ENCODE measurements at regions not wholly inside any gene's neighbourhood (a gene's known extent, or its start where the extent isn't known, plus 50 kb on each side); places are given as distances from the start of the nearest gene placed in this dataset.
"Not testable (repeated sequence)": the region's sequence is repeated elsewhere in the genome, so short reads cannot be mapped to it uniquely, and the experiment has no call there.

DNA sequence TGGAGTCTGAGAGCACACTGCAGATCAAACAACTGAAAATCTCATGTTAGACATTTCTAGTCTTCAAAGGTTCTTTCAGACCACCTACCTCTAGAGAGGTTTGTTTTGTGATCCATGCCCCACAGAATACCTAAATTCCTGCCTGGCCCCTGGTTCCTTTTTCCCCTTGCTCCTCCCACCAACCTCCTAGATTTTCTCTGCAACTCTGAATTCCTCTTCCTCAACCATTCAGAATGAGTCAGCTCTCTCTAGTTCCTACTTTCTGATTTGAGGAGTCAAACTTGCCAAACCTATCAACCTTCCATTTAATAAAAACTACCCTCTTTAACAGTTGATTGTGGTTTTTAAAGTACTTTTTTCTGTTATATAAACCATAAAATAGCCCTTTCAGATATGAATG lies 83.2 kb upstream of the ZNF462 start:
- no peak overlapping the region for H3K4me3 Mint-ChIP-seq
- ATAC-seq: no peak
- no peaks in the 10 kb centered on the region for H3K4me1 Mint-ChIP-seq
- no peak overlapping the region for H3K27ac Mint-ChIP-seq
- H3K27me3 Mint-ChIP-seq: no peaks in the 10 kb centered on the region
- DNase-seq: no peak
- peaks cover 0 to 13% of the 10 kb centered on the region in 2 donors for H3K9me3 Mint-ChIP-seq

DNA sequence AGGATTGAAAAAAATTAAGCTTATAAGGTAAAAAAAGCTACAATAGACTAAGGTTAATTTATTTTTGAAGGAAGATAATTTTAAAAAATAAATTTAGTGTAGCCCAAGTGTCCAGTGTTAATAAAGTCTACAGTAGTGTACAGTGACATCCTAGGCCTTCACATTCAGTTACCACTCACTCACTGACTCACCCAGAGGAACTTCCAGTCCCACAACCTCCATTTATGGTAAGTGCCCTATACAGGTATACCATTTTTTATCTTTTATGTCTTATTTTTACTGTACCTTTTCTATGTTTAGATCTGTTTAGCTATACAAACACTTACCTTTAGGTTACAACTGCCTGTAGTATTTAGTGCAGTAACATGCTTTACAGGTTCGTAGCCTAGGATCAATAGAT lies 79.8 kb upstream of the ZNF462 start:
- no peak overlapping the region for H3K4me3 Mint-ChIP-seq
- DNase-seq (no peak), ATAC-seq (no peak)
- no peaks in the 10 kb centered on the region for H3K4me1 Mint-ChIP-seq
- H3K27me3 Mint-ChIP-seq: no peaks in the 10 kb centered on the region
- peaks cover 0 to 10% of the 10 kb centered on the region in 2 donors for H3K9me3 Mint-ChIP-seq
- no peak overlapping the region for H3K27ac Mint-ChIP-seq

DNA sequence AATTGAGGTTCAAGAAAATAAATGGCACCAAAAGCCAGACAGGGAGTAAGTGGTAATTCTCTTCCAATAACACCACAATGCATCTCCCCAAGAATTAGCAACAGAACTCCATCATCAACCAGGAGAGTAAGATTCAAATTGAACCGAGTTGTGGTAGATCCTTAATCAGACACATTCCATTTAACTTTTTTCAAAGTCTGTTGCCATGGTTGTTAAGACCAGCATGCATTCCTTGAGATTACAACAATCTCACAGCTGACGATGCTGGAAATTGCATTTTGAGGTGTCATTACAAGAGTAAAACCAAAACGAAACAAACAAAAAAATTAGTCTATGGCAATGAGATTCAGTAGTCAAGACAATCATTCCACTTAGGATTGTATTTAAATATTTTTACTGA lies 78.9 kb upstream of the ZNF462 start:
- Mint-ChIP-seq H3K4me1 (no peaks in the 10 kb centered on the region), H3K4me3 (no peak overlapping the region), H3K27ac (peak overlapping the region in 1 of 2 donors; percentile 20), H3K9me3 (peaks cover 0 to 10% of the 10 kb centered on the region in 2 donors), H3K27me3 (no peaks in the 10 kb centered on the region)
- no peak for DNase-seq
- no peak for ATAC-seq

DNA sequence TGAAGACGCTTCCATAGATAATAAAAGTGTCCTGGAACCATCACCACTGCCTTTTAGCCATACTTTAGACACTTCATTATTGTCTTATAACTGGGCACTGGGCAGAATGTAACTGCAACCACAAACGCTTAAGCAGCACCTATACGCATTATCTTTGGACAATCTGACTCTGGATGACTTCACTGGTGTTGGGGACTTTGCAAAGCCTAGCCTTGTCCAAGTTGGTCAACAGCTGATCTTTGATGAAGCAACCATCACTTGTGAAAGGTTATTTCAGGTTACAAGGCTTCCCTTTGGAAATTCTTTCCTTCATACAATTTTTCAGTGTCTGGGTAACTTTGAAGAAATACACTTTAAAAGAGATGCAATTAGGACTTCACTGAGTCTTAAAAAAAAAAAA lies 77.8 kb upstream of the ZNF462 start:
- ATAC-seq: no peak
- Mint-ChIP-seq H3K4me1 (no peaks in the 10 kb centered on the region), H3K9me3 (peaks cover 0 to 4% of the 10 kb centered on the region in 2 donors), H3K27ac (no peak overlapping the region), H3K4me3 (no peak overlapping the region), H3K27me3 (no peaks in the 10 kb centered on the region)
- DNase-seq: no peak

DNA sequence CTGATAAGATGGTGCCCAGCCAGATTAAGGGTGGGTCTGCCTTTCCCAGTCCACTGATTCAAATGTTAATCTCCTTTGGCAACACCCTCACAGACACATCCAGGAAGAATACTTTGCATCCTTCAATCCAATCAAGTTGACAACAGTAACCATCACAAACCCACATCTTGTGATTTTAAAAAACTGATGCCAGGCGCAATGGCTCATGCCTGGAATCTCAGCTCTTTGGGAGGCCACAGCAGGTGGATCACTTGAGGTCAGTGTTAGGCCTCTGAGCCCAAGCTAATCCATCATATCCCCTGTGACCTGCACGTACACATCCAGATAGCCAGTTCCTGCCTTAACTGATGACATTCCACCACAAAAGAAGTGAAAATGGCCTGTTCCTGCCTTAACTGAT lies 74.9 kb upstream of the ZNF462 start:
- not testable (repeated sequence) for H3K4me3 Mint-ChIP-seq, ATAC-seq, H3K27ac Mint-ChIP-seq, DNase-seq, H3K9me3 Mint-ChIP-seq, H3K27me3 Mint-ChIP-seq, H3K4me1 Mint-ChIP-seq

DNA sequence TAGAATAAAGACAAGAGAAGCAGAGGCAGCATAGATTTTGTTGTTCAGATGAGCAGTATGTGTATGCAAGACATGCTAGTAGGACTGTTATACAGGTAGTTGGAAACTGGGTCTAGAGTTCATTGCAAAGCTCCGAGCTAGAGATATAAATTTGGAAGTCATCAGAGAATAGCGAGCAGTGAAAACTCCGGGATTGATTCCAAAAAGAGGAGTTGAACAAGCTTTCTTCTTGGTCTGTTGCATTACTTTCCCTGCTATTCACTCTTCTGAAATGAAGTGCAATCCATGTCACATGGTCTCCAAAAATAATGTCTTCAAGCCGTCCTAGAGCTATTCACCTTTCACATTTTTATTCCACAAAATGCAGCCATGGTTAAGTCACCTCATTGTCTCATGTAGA lies 67.9 kb upstream of the ZNF462 start:
- no peak for DNase-seq
- H3K4me1 Mint-ChIP-seq: no peaks in the 10 kb centered on the region
- no peak overlapping the region for H3K4me3 Mint-ChIP-seq
- no peak overlapping the region for H3K27ac Mint-ChIP-seq
- H3K27me3 Mint-ChIP-seq: no peaks in the 10 kb centered on the region
- H3K9me3 Mint-ChIP-seq: no peaks in the 10 kb centered on the region
- ATAC-seq: no peak

DNA sequence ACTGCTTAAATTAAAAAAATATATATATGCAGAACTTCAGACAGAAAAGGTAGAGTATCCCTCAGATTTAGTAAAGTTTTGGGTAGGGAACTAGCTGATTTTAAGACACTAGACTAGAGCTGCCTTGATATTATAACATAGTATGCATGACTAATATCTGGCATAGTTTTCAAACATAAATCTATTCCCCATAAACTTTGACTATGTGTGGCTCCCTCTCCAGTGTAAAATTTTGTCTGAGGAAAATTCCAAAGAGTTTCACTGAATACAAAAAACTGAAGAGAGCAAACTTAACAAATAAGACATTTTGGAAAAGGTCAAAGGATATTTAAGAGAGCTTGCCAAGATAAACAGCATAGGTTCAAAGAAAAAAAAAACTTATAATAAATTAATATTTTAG lies 66.2 kb upstream of the ZNF462 start:
- Mint-ChIP-seq H3K4me1 (no peaks in the 10 kb centered on the region), H3K27ac (no peak overlapping the region), H3K27me3 (no peaks in the 10 kb centered on the region), H3K4me3 (no peak overlapping the region), H3K9me3 (peaks cover 0 to 2% of the 10 kb centered on the region in 2 donors)
- no peak for ATAC-seq
- DNase-seq: no peak

DNA sequence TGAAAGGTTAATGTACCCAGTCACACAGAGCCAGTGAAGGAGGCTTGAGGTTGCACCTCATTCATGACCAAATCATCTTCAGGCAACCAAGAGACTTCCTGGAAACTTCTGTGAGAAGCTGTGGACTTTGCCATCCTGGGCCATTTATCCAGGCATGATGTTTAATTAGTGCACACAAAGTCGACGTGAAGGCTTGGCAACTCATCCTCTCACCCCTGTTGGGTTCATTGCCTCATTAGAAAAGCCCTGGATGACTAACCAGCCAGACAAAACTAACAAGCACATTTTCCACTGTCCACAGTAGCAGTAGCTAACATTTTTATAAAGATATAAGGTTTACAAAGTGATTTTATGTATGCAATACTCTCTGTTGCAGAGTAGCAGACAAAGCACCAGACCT lies 65.7 kb upstream of the ZNF462 start:
- peaks cover 0 to 6% of the 10 kb centered on the region in 2 donors for H3K9me3 Mint-ChIP-seq
- no peak overlapping the region for H3K27ac Mint-ChIP-seq
- H3K27me3 Mint-ChIP-seq: no peaks in the 10 kb centered on the region
- no peaks in the 10 kb centered on the region for H3K4me1 Mint-ChIP-seq
- no peak for DNase-seq
- H3K4me3 Mint-ChIP-seq: no peak overlapping the region
- ATAC-seq: no peak

DNA sequence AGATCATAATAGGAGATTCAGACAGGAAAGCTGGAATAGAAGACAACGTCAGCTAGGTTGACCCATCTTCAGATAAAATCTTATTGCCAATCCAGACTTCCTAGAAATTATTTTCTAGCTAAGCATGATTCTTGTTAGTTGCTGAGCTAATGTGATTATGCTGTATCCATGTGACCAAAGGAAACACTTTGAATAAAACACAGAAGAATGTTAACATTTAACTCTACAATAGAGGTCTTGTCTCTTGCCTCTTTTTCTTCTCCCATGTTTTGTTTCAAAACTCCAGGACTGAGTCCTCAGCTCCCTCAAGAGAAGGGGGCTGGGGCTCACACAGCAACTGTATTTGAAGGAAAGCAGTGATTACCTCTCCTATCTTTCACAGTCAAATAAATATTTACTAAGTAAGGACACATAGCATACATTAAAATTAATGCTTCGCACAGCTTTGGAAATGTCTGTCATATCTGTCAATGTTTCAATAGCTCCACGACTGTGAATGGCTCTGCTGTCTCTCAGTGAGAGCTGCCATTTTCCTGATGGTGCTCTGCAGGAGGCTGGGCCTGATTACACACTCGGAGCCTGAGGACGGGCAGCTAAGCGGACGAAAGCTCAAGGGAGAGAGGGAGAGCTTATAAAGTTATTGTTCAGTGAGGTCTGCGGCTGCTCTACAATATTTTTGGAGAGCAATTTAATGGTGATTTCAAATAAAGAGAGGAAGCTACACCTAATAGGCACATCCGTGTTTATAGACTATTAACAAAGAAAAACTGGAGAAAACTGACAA lies 64.8 kb upstream of the ZNF462 start:
- no peak overlapping the region for H3K4me3 Mint-ChIP-seq
- H3K9me3 Mint-ChIP-seq: peaks cover 0 to 6% of the 10 kb centered on the region in 2 donors
- no peak for ATAC-seq
- H3K27ac Mint-ChIP-seq: no peak overlapping the region
- no peaks in the 10 kb centered on the region for H3K4me1 Mint-ChIP-seq
- DNase-seq: no peak
- H3K27me3 Mint-ChIP-seq: no peaks in the 10 kb centered on the region

DNA sequence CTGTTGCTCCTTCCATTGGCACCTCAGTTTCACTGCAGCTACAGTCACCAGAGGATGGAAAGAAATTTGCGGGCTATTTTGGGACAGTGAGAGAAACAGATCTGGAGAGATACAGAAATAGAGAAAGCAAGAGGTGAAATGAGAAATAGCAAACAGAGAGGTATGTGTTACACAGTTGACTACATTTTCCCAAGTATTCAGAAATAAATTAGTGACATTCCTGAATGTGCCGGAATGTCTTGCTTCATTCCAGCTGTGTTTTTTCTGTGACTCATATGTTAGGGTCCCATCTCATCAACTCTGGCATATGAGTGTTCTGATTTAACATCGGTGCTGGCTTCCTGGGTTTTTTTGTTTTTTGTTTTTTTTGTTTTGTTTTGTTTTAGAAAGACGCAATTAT lies 63.8 kb upstream of the ZNF462 start:
- ATAC-seq (no peak), DNase-seq (no peak)
- no peaks in the 10 kb centered on the region for H3K4me1 Mint-ChIP-seq
- no peak overlapping the region for H3K4me3 Mint-ChIP-seq
- H3K9me3 Mint-ChIP-seq: peaks cover 0 to 6% of the 10 kb centered on the region in 2 donors
- H3K27ac Mint-ChIP-seq: no peak overlapping the region
- no peaks in the 10 kb centered on the region for H3K27me3 Mint-ChIP-seq

DNA sequence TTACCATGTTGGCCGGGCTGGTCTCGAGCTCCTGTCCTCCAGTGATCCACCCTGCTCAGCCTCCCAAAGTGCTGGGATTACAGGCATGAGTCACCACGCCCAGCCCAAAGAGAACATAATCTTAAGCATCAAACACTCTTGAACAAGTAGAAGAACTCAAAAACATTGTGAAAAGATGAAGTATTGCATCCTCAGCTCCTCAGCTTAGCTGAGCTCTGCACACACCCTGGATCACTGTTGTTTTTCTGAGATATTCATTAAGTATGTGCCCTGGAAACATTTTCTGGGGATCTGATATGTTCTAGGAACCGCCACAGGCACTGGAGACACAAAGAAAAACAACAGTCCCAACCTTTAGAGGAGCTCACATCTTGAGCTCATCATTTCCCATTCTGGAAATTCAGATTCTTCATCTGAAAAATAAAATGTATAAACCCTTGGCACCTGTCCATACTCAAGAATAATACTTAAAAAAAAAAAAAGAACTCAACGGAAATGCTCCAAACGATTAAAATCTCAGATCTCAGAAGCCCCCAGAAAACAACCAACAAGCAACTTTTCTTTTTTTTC lies 62.2 kb upstream of the ZNF462 start:
- Mint-ChIP-seq H3K9me3 (peaks cover 0 to 6% of the 10 kb centered on the region in 2 donors), H3K27ac (no peak overlapping the region), H3K4me1 (no peaks in the 10 kb centered on the region), H3K4me3 (no peak overlapping the region), H3K27me3 (no peaks in the 10 kb centered on the region)
- DNase-seq (no peak), ATAC-seq (no peak)

DNA sequence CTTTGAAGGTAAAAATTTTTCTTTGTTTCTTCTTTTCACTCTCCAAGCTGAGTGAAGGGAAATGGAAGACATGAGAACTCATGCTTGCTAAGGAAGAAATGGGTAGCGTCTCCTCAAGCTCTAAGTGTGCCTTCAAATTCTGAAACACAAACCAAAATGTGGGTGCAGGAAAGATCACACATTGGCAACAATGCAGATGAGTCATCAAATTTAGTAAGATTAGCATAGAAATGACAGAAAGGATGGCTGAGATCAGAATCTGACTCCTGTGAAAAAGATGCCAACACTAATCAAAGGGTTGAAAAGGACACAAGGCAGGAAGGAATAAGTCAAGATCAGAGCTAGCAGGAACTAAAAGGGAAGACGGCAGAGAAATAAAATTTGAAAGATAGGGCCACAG lies 61.1 kb upstream of the ZNF462 start:
- H3K4me3 Mint-ChIP-seq: no peak overlapping the region

More for the DNA sequence above, 61.1 kb upstream of the ZNF462 start:
- ATAC-seq (no peak), DNase-seq (no peak)
- H3K27me3 Mint-ChIP-seq: no peaks in the 10 kb centered on the region
- peaks cover 3 to 6% of the 10 kb centered on the region in 2 donors for H3K9me3 Mint-ChIP-seq
- no peak overlapping the region for H3K27ac Mint-ChIP-seq
- no peaks in the 10 kb centered on the region for H3K4me1 Mint-ChIP-seq

Data from stimulated activated naive CD8-positive, alpha-beta T cell treated with anti-CD3 and anti-CD28 coated beads, Interleukin-15, amount 100 ng/mL, for 72 hours (primary cell).